GM12873 (cell line): ENCODE measurements at regions not wholly inside any gene's neighbourhood (a gene's known extent, or its start where the extent isn't known, plus 50 kb on each side); places are given as distances from the start of the nearest gene placed in this dataset.

Experiments
- TF ChIP-seq, protein P1 (sequence below): IDR thresholded peaks from 2 replicates; pipeline ENCODE4 v1.5.1; 2012; ENCODE audit warnings: low read depth, mild to moderate bottlenecking, moderate library complexity, low read length, control low read depth; ENCODE audit not compliant: insufficient read depth; ENCODE audit errors: missing control alignments

DNA sequence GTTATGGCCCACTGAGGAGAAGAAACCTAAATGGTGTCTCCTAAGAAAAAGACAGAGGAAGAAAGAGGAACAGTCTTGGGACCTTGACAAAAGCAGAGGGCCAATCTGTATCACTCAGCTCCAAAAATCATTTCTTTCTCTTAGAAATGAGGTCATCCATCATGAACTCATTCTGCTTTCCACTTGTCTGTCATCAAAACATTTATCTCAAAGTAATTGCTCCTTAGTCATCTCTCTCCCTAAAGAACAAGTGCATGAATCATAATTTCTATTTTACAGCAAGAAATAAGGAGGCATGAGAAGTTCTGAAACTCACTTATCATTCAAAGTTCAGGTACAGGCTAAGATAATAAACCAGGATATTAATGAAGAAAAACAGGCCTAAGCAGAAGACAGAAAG lies 375.6 kb downstream of the KCNA4 start:
- TF ChIP-seq, protein P1, sequence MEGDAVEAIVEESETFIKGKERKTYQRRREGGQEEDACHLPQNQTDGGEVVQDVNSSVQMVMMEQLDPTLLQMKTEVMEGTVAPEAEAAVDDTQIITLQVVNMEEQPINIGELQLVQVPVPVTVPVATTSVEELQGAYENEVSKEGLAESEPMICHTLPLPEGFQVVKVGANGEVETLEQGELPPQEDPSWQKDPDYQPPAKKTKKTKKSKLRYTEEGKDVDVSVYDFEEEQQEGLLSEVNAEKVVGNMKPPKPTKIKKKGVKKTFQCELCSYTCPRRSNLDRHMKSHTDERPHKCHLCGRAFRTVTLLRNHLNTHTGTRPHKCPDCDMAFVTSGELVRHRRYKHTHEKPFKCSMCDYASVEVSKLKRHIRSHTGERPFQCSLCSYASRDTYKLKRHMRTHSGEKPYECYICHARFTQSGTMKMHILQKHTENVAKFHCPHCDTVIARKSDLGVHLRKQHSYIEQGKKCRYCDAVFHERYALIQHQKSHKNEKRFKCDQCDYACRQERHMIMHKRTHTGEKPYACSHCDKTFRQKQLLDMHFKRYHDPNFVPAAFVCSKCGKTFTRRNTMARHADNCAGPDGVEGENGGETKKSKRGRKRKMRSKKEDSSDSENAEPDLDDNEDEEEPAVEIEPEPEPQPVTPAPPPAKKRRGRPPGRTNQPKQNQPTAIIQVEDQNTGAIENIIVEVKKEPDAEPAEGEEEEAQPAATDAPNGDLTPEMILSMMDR, result no peak

DNA sequence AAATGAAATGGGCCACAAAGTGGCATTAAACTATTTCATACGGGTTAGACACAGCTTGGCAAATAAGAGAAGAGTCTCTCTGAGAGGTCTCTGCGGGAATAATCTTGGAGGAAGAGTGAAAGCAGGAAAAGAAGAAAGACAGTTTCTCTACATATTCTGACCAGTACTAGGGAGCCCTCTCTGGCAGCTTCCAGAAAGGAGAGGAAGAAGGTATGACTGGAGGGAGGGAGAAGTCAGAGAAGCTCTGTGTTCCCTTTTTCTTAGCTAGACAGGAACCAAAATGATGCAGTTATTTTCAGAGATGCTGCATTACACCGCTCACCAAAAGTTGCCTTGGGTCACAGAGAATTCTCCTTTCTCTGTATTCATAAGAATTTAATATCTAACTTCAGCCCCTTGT lies 382.1 kb downstream of the KCNA4 start:
- TF ChIP-seq, protein P1, result no peak

DNA sequence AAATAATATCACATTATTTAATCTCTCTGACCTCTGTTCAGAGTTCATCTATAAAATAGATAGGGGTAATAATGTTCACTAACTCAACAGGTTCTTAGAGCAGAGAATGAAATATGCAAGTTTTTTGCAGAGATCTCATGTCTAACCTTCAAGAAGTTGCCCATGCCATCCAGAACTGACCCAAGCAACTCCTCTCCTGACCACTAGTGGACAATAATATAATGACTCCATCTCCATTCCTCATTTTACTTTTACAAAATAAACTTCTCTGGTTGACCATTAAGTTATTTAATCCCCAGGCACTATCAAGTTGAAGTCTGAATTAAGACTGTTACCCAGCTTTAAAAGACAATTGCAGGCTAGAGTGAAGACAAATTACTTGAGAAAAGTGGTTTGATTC lies 382.6 kb downstream of the KCNA4 start:
- TF ChIP-seq, protein P1, result peak; percentile 2

DNA sequence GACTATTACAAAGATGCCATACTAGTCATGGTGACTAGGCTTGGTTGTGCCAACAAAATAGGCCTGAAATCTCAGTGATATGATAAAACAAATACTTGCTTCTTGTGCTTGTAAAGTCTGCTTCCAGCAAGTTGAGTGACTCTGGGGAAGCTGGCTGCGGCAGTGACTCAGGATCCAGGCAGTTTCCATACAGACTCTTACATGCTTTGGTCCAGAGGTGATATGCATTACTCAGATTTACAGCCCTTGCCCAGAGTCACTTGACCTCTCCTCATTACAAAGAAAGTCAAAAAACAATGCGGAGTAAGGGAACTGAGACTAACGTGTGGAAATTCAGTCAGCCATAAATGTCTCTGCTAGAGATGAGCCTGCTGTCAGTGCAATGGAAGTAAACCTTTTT lies 387.5 kb downstream of the KCNA4 start:
- TF ChIP-seq, protein P1, result no peak

DNA sequence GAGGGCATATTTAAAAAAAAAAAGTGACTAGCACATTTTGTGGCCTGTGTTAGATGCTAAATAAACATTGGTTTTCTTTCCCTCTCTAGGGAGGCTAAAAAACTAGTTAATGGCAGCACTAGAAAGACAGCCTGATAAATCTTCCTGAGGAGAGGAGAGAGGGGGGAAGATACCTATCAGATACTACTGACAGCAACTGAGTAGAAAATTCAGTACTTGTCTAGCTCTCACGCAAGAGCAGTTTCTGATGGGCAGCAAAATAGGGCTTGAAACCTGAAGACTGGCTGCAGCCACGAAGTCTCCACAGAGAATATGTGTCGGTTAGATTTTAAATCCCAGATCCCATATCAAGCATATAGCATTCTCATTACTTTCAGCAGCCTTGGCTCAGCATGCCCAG lies 388.2 kb downstream of the KCNA4 start:
- TF ChIP-seq, protein P1, result no peak

DNA sequence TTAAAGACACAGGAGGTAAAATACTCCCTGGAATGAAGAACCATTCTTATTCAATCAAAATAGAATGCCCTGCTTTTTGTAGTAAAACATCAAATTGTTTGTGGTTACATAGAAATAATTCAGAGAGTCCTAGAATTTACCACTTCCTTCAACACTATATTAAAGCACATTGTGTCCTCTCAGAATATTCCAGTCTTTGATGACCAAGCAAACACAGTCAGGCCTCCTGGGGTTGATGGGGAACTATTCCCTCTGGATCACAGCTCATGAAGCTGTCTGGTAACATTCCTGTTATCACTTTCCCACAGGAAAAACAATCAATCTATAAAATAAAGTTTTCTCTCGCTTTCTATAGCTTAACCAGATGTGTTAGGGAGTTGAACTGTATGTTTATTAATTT lies 389.3 kb downstream of the KCNA4 start:
- TF ChIP-seq, protein P1, result no peak

DNA sequence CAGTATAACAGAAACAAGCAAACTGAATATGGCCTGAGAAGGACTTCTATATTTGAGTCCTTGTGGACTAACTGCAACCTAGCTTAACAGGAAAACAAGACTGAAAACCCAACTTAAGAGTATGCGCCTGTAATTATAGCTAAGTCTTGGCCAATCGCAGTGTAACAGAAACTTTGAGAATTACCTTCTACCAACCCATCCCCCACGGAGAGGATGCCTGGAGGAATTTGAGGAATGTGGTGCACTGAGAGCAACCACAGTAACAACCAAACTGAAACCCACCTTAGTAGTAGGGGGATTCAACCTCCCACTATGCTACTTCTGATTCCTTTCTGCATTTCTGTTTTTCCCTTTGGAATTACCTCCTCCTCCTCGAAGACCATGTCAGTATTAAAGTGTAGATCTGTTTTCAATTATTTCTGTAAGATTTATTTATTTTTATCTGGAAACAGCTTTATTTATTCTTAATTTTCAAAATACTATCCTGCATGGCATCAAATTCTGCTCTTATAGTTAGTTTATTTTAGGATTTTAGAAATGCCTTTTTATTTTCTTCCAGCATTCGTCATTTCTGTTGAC lies 393.6 kb downstream of the KCNA4 start:
- TF ChIP-seq, protein P1, result no peak

DNA sequence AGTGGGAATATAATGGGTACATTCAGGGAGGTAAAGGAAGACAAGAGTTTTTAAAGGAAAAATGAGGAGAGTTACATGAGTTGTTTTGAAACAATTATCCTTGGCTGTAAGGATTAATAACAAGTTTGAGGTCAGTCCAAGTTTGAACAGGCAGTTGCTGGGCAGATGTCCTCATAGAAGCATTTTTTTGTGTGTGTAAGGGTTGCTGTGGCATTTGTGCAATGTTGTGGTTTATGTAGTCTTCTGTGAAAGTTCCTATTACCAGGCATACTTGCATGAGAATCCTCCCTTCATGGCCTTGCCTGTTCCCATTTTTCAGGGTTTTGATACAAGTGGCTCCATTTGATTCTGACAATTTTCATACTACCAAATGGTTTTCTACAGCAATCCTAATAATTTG lies 400.2 kb downstream of the KCNA4 start:
- TF ChIP-seq, protein P1, result no peak
